Choroid plexus epithelial cell (primary cell): ENCODE measurements at regions not wholly inside any gene's neighbourhood (a gene's known extent, or its start where the extent isn't known, plus 50 kb on each side); places are given as distances from the start of the nearest gene placed in this dataset.
A peak's percentile ranks its signal among the peaks of the same experiment; 100 is the strongest.

Source experiments
- DNase-seq: peaks from one replicate; pipeline ENCODE4 v3.0.0-alpha.2; 2010; ENCODE audit warnings: low read depth
- H3K4me3 ChIP-seq: 2 replicates; pipeline ENCODE4 v1.5.1; 2011; ENCODE audit warnings: low read depth, mild to moderate bottlenecking, control low read depth, low read length, moderate library complexity
- TF ChIP-seq, protein P1 (sequence below): conservative IDR thresholded peaks from 2 replicates; pipeline ENCODE4 v1.5.1; 2011; ENCODE audit warnings: low read depth, mild to moderate bottlenecking, control low read depth, inconsistent platforms, low read length, moderate library complexity

- TF ChIP-seq, protein P1, sequence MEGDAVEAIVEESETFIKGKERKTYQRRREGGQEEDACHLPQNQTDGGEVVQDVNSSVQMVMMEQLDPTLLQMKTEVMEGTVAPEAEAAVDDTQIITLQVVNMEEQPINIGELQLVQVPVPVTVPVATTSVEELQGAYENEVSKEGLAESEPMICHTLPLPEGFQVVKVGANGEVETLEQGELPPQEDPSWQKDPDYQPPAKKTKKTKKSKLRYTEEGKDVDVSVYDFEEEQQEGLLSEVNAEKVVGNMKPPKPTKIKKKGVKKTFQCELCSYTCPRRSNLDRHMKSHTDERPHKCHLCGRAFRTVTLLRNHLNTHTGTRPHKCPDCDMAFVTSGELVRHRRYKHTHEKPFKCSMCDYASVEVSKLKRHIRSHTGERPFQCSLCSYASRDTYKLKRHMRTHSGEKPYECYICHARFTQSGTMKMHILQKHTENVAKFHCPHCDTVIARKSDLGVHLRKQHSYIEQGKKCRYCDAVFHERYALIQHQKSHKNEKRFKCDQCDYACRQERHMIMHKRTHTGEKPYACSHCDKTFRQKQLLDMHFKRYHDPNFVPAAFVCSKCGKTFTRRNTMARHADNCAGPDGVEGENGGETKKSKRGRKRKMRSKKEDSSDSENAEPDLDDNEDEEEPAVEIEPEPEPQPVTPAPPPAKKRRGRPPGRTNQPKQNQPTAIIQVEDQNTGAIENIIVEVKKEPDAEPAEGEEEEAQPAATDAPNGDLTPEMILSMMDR: no peak
- no peak overlapping the region for H3K4me3 ChIP-seq
- DNase-seq: peak; percentile 94
Observed at GRCh38 chr2:51723691-51724090, 691.8 kb upstream of the NRXN1 start.

- DNase-seq: peak; percentile 94
- TF ChIP-seq, protein P1: no peak
- no peak overlapping the region for H3K4me3 ChIP-seq
Observed at GRCh38 chr2:51722311-51722710, 690.4 kb upstream of the NRXN1 start.

- TF ChIP-seq, protein P1: no peak
- DNase-seq: peak; percentile 57
- H3K4me3 ChIP-seq: no peak overlapping the region
Observed at GRCh38 chr2:51720826-51721225, 688.9 kb upstream of the NRXN1 start.

- no peak for DNase-seq
- no peak overlapping the region for H3K4me3 ChIP-seq
- TF ChIP-seq, protein P1: no peak
Observed at GRCh38 chr2:51718881-51719280, 686.9 kb upstream of the NRXN1 start.

- no peak overlapping the region for H3K4me3 ChIP-seq
- TF ChIP-seq, protein P1: no peak
- peak; percentile 94 for DNase-seq
Observed at GRCh38 chr2:51717312-51717711, 685.4 kb upstream of the NRXN1 start.

DNA sequence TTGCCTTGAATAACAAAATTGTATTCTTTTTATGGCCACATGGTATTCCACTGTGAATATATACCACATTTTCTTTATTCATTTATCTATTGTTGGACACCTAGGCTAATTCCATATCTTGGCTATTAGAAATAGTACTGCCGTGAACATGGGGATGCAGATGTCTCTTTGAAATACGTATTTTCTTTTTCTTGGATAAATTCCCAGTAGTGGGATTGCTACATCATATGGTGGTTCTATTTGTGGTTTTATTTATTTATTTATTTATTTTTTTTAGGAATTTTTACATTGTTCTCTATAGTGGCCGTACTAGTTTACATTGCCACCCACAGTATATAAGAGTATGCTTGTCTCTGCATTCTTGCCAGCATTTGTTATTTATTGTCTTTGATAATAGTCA is 679.8 kb upstream of the NRXN1 start:
- H3K4me3 ChIP-seq: no peak overlapping the region
- peak; percentile 89 for DNase-seq
- TF ChIP-seq, protein P1: no peak

- no peak for DNase-seq
- TF ChIP-seq, protein P1: no peak
- no peak overlapping the region for H3K4me3 ChIP-seq
Observed at GRCh38 chr2:51710222-51710621, 678.3 kb upstream of the NRXN1 start.
